ENCODE measurements at regions not wholly inside any gene's neighbourhood (a gene's known extent, or its start where the extent isn't known, plus 50 kb on each side); places are given as distances from the start of the nearest gene placed in this dataset.

DNA sequence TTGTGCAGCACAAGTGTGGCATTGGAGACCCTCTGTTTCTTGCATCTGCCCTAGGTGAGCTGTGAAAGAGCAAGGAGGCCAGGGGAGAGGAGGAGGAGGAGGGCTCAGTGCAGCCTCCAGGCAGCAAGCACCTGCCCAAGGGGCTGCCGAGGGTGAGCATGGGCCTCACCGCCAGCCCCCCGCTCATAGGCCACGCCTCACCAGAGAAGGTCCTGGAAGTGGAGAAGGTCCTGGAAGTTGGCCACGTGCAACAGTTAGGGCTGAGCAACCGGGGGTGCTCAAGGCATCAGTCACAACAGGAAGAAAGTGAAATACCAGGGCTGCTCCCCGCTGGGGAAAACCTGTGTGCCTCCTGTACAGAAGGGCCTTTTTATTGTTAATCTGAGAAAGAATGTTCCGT is 168.9 kb downstream of the TEX29 start:
- H3K4me1 ChIP-seq (replicated peaks; ENCODE audit: insufficient read depth), result no peaks in the 10 kb centered on the region
- H3K9me2 ChIP-seq (ENCODE audit: insufficient read depth), result no peaks in the 10 kb centered on the region
- H3K4me3 ChIP-seq, result no peak overlapping the region
- H2AFZ ChIP-seq, result no peak overlapping the region
- TF ChIP-seq, protein P1, sequence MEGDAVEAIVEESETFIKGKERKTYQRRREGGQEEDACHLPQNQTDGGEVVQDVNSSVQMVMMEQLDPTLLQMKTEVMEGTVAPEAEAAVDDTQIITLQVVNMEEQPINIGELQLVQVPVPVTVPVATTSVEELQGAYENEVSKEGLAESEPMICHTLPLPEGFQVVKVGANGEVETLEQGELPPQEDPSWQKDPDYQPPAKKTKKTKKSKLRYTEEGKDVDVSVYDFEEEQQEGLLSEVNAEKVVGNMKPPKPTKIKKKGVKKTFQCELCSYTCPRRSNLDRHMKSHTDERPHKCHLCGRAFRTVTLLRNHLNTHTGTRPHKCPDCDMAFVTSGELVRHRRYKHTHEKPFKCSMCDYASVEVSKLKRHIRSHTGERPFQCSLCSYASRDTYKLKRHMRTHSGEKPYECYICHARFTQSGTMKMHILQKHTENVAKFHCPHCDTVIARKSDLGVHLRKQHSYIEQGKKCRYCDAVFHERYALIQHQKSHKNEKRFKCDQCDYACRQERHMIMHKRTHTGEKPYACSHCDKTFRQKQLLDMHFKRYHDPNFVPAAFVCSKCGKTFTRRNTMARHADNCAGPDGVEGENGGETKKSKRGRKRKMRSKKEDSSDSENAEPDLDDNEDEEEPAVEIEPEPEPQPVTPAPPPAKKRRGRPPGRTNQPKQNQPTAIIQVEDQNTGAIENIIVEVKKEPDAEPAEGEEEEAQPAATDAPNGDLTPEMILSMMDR (conservative IDR thresholded peaks at IDR 0.05), result no peak
- TF ChIP-seq EZH2 (IDR thresholded peaks at IDR 0.05; ENCODE audit: low read depth), result no peak
- no peaks in the 10 kb centered on the region for H3K36me3 ChIP-seq (ENCODE audit: low read depth)
- intact Hi-C loops (cut with micrococcal nuclease; ENCODE audit: unreplicated experiment), result no loop called here
- CTCF ChIA-PET, result no interaction called here
- H3K27ac ChIP-seq, result no peak overlapping the region
- BruUV-seq (replicated peaks), result no TSS peak
- peaks cover 100% of the 10 kb centered on the region for H3K27me3 ChIP-seq (ENCODE audit: insufficient read depth, low read depth)
- H3K79me2 ChIP-seq (ENCODE audit: low read depth), result no peaks in the 10 kb centered on the region
- POLR2A ChIA-PET (ENCODE audit: unreplicated experiment), result no interaction called here
- no peak for DNase-seq
- H4K20me1 ChIP-seq (ENCODE audit: insufficient read depth), result 0 out of 2 replicates have a peak, but pooled peaks cover 3% of the 10 kb centered on the region
- H3K4me2 ChIP-seq, result no peak overlapping the region
- H3K9me3 ChIP-seq (ENCODE audit: insufficient read depth, low read depth), result peaks cover 3% of the 10 kb centered on the region; the same call in 1 of the 2 replicates
- H3F3A ChIP-seq (ENCODE audit: insufficient read depth, low read depth), result no peaks in the 10 kb centered on the region

DNA sequence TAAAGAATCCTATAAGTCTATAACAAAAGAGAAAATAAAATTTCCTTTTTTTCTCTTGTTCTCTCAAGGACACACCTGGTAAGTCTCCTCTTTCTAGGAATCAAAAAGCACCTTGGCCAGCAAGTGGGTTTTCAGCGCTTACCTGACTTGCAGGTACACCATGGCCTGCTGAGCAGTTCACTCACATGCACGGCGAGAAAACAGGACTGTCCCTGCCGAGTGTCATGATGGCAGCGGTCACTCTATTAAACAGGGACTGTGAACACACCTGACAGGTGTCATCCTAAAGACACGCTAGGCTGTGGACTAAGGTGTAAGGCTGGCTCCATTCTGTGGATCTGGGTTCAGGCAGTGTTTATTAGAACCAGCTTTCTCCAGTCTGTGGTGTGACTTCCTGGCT is 170.2 kb downstream of the TEX29 start:
- Histone ChIP-seq H3K27ac (no peak overlapping the region), H3K9me3 (ENCODE audit: insufficient read depth, low read depth) (peaks cover 3% of the 10 kb centered on the region; the same call in 1 of the 2 replicates), H3K79me2 (ENCODE audit: low read depth) (no peaks in the 10 kb centered on the region), H3K27me3 (ENCODE audit: insufficient read depth, low read depth) (peaks cover 98% of the 10 kb centered on the region), H4K20me1 (ENCODE audit: insufficient read depth) (0 out of 2 replicates have a peak, but pooled peaks cover 3% of the 10 kb centered on the region), H3K9me2 (ENCODE audit: insufficient read depth) (no peaks in the 10 kb centered on the region), H3K4me3 (no peak overlapping the region), H3F3A (ENCODE audit: insufficient read depth, low read depth) (no peaks in the 10 kb centered on the region), H2AFZ (no peak overlapping the region), H3K36me3 (ENCODE audit: low read depth) (no peaks in the 10 kb centered on the region), H3K4me2 (no peak overlapping the region), H3K4me1 (replicated peaks; ENCODE audit: insufficient read depth) (no peaks in the 10 kb centered on the region)
- intact Hi-C loops (cut with micrococcal nuclease; ENCODE audit: unreplicated experiment), result no loop called here
- TF ChIP-seq, protein P1 (conservative IDR thresholded peaks at IDR 0.05), result no peak
- TF ChIP-seq EZH2 (IDR thresholded peaks at IDR 0.05; ENCODE audit: low read depth), result no peak
- no TSS peak for BruUV-seq (replicated peaks)
- ChIA-PET CTCF (no interaction called here), POLR2A (ENCODE audit: unreplicated experiment) (no interaction called here)
- no peak for DNase-seq

DNA sequence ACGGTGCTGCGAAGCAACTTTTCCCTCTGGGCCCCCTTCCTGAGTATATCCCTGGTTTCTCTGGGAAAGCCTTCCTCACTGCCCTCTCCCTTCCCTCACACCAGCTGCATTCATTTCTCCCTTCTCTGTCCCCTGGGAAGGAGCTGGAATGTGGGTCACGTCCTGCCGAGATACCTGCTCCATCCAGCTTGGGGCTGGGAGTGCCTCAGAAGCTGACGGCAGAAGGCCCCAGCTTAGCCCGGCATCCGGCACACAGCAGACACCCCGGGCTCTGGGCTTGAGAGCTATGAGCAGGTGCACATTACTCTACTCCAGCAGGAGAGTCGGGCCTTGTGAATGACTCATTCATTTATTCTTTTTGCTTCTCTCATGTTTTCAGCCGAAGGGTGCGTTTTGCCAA is 170.6 kb downstream of the TEX29 start:
- H3K4me1 ChIP-seq (replicated peaks; ENCODE audit: insufficient read depth), result no peaks in the 10 kb centered on the region
- ChIA-PET POLR2A (ENCODE audit: unreplicated experiment) (no interaction called here), CTCF (no interaction called here)
- H3K9me2 ChIP-seq (ENCODE audit: insufficient read depth), result no peaks in the 10 kb centered on the region
- 0 out of 2 replicates have a peak, but pooled peaks cover 3% of the 10 kb centered on the region for H4K20me1 ChIP-seq (ENCODE audit: insufficient read depth)
- TF ChIP-seq EZH2 (IDR thresholded peaks at IDR 0.05; ENCODE audit: low read depth), result no peak
- TF ChIP-seq, protein P1 (conservative IDR thresholded peaks at IDR 0.05), result no peak
- H3K36me3 ChIP-seq (ENCODE audit: low read depth), result no peaks in the 10 kb centered on the region
- no peaks in the 10 kb centered on the region for H3F3A ChIP-seq (ENCODE audit: insufficient read depth, low read depth)
- H3K27me3 ChIP-seq (ENCODE audit: insufficient read depth, low read depth), result peaks cover 96% of the 10 kb centered on the region
- H3K4me3 ChIP-seq, result no peak overlapping the region
- H2AFZ ChIP-seq, result no peak overlapping the region
- H3K4me2 ChIP-seq, result no peak overlapping the region
- peaks cover 3% of the 10 kb centered on the region; the same call in 1 of the 2 replicates for H3K9me3 ChIP-seq (ENCODE audit: insufficient read depth, low read depth)
- H3K79me2 ChIP-seq (ENCODE audit: low read depth), result no peaks in the 10 kb centered on the region
- no TSS peak for BruUV-seq (replicated peaks)
- intact Hi-C loops (cut with micrococcal nuclease; ENCODE audit: unreplicated experiment), result no loop called here
- no peak for DNase-seq
- no peak overlapping the region for H3K27ac ChIP-seq

Data from PC-9 (cell line).